BLaER1 treated with 17β-estradiol and CSF1 and Interleukin-3, amounts not matched to agents 10 nM and 100 nM (cell line): ENCODE measurements at regions not wholly inside any gene's neighbourhood (a gene's known extent, or its start where the extent isn't known, plus 50 kb on each side); places are given as distances from the start of the nearest gene placed in this dataset.

ENCODE experiments used
- H3K27ac ChIP-seq, 11 experiments: shearing (Covaris generic); formaldehyde crosslinking; 2 replicates each; pipeline ENCODE4 v1.8.1; 2022
- H3K27me3 ChIP-seq, 11 experiments: shearing (Covaris generic); formaldehyde crosslinking; 2 replicates each; pipeline ENCODE4 v1.8.1; 2022
- H3K36me3 ChIP-seq, 11 experiments: shearing (Covaris generic); formaldehyde crosslinking; 2 replicates each; pipeline ENCODE4 v1.8.1; 2022
- H3K4me1 ChIP-seq, 10 experiments: shearing (Covaris generic); formaldehyde crosslinking; 2 replicates each; pipeline ENCODE4 v1.8.1; 2022
- H3K4me2 ChIP-seq, 11 experiments: shearing (Covaris generic); formaldehyde crosslinking; 2 replicates each; pipeline ENCODE4 v1.8.1; 2022
- H3K4me3 ChIP-seq, 10 experiments: shearing (Covaris generic); formaldehyde crosslinking; 2 replicates each; pipeline ENCODE4 v1.8.1; 2022
- H3K9ac ChIP-seq, 11 experiments: shearing (Covaris generic); formaldehyde crosslinking; 2 replicates each; pipeline ENCODE4 v1.8.1; 2022
- H3K9me3 ChIP-seq, 11 experiments: shearing (Covaris generic); formaldehyde crosslinking; replicated peaks in 1 of 11; 2 replicates each; pipeline ENCODE4 v1.8.1; 2022
- H4K20me1 ChIP-seq, 11 experiments: shearing (Covaris generic); formaldehyde crosslinking; 2 replicates each; pipeline ENCODE4 v1.8.1; 2022
- Cebpa-rat ChIP-seq, 11 experiments: shearing (Covaris generic); IDR thresholded peaks; 2 replicates each; pipeline ENCODE4 v1.8.1; 2022

GRCh38 chr3:13243586-13243985, 170.4 kb upstream of the IQSEC1 start:
- TF ChIP-seq Cebpa-rat (IDR thresholded peaks at IDR 0.05) = no peak
- H3K9me3 ChIP-seq = peaks cover 0 to 9% (median 0%) of the 10 kb centered on the region in 11 experiments; a peak in 4 of 22 replicates
- peak overlapping the region in 3 of 11 experiments; percentile 7 to 25 (median 8); a peak in 2 of 22 replicates for H3K9ac ChIP-seq
- peaks cover 50 to 100% (median 98%) of the 10 kb centered on the region in 10 experiments for H3K4me1 ChIP-seq
- H3K27me3 ChIP-seq = peaks cover 0 to 6% (median 0%) of the 10 kb centered on the region in 11 experiments; a peak in 2 of 22 replicates
- H3K4me2 ChIP-seq = peak overlapping the region; percentile 6 to 86 (median 78); a peak in 19 of 22 replicates
- peak overlapping the region in 4 of 11 experiments; percentile 32 to 70 (median 57); a peak in 5 of 22 replicates for H3K27ac ChIP-seq
- H4K20me1 ChIP-seq = no peaks in the 10 kb centered on the region
- no peak overlapping the region for H3K4me3 ChIP-seq
- no peaks in the 10 kb centered on the region for H3K36me3 ChIP-seq

GRCh38 chr3:13242364-13242737, 169.1 kb upstream of the IQSEC1 start:
- peak overlapping the region; percentile 59 to 86 (median 78); a peak in 21 of 22 replicates for H3K4me2 ChIP-seq
- H3K9ac ChIP-seq = peak overlapping the region in 5 of 11 experiments; percentile 13 to 51 (median 46); a peak in 7 of 22 replicates
- H3K9me3 ChIP-seq = peaks cover 0 to 9% (median 0%) of the 10 kb centered on the region in 11 experiments; a peak in 4 of 22 replicates
- TF ChIP-seq Cebpa-rat (IDR thresholded peaks at IDR 0.05) = no peak
- H3K4me3 ChIP-seq = no peak overlapping the region
- peak overlapping the region in 7 of 11 experiments; percentile 36 to 70 (median 56); a peak in 12 of 22 replicates for H3K27ac ChIP-seq
- H3K36me3 ChIP-seq = no peaks in the 10 kb centered on the region
- H3K4me1 ChIP-seq = peaks cover 38 to 100% (median 91%) of the 10 kb centered on the region in 10 experiments
- H4K20me1 ChIP-seq = no peaks in the 10 kb centered on the region
- peaks cover 0 to 6% (median 0%) of the 10 kb centered on the region in 11 experiments; a peak in 2 of 22 replicates for H3K27me3 ChIP-seq

GRCh38 chr3:13241621-13242363, 168.6 kb upstream of the IQSEC1 start:
- TF ChIP-seq Cebpa-rat (IDR thresholded peaks at IDR 0.05) = no peak
- Histone ChIP-seq H3K27ac (peak overlapping the region in 8 of 11 experiments; percentile 36 to 70 (median 55); a peak in 15 of 22 replicates), H4K20me1 (no peaks in the 10 kb centered on the region), H3K36me3 (no peaks in the 10 kb centered on the region), H3K4me2 (peak overlapping the region; percentile 59 to 86 (median 78)), H3K9me3 (peaks cover 0 to 9% (median 0%) of the 10 kb centered on the region in 11 experiments; a peak in 4 of 22 replicates), H3K27me3 (peaks cover 0 to 6% (median 0%) of the 10 kb centered on the region in 11 experiments; a peak in 2 of 22 replicates), H3K4me1 (peaks cover 37 to 100% (median 92%) of the 10 kb centered on the region in 10 experiments), H3K9ac (peak overlapping the region in 8 of 11 experiments; percentile 13 to 51 (median 32); a peak in 9 of 22 replicates), H3K4me3 (no peak overlapping the region)

- no peaks in the 10 kb centered on the region for H3K36me3 ChIP-seq
- H3K4me3 ChIP-seq = no peak overlapping the region
- H3K9me3 ChIP-seq = peaks cover 0 to 9% (median 0%) of the 10 kb centered on the region in 11 experiments; a peak in 4 of 22 replicates
- peak overlapping the region; percentile 59 to 86 (median 78) for H3K4me2 ChIP-seq
- peak overlapping the region in 8 of 11 experiments; percentile 36 to 70 (median 55); a peak in 13 of 22 replicates for H3K27ac ChIP-seq
- H3K27me3 ChIP-seq = peaks cover 0 to 6% (median 0%) of the 10 kb centered on the region in 11 experiments; a peak in 2 of 22 replicates
- TF ChIP-seq Cebpa-rat (IDR thresholded peaks at IDR 0.05) = no peak
- peak overlapping the region in 8 of 11 experiments; percentile 4 to 51 (median 32); a peak in 7 of 22 replicates for H3K9ac ChIP-seq
- H3K4me1 ChIP-seq = peaks cover 30 to 100% (median 95%) of the 10 kb centered on the region in 10 experiments
- H4K20me1 ChIP-seq = no peaks in the 10 kb centered on the region
These were observed 167.8 kb upstream of the IQSEC1 start for GRCh38 chr3:13240928-13241618.

GRCh38 chr3:13239467-13239760, 166.2 kb upstream of the IQSEC1 start:
- peak overlapping the region in 8 of 11 experiments; percentile 6 to 86 (median 78); a peak in 11 of 22 replicates for H3K4me2 ChIP-seq
- H3K9ac ChIP-seq = no peak overlapping the region
- no peaks in the 10 kb centered on the region for H3K9me3 ChIP-seq
- peaks cover 32 to 100% (median 96%) of the 10 kb centered on the region in 10 experiments for H3K4me1 ChIP-seq
- H3K27me3 ChIP-seq = peaks cover 0 to 6% (median 0%) of the 10 kb centered on the region in 11 experiments; a peak in 2 of 22 replicates
- peaks cover 0 to 8% (median 0%) of the 10 kb centered on the region in 11 experiments; a peak in 1 of 22 replicates for H4K20me1 ChIP-seq
- TF ChIP-seq Cebpa-rat (IDR thresholded peaks at IDR 0.05) = no peak
- H3K36me3 ChIP-seq = no peaks in the 10 kb centered on the region
- H3K4me3 ChIP-seq = no peak overlapping the region
- H3K27ac ChIP-seq = peak overlapping the region in 1 of 11 experiments; percentile 5; a peak in 1 of 22 replicates

- no peak overlapping the region; a peak in 1 of 22 replicates for H3K9ac ChIP-seq
- peaks cover 0 to 6% (median 0%) of the 10 kb centered on the region in 11 experiments; a peak in 2 of 22 replicates for H3K27me3 ChIP-seq
- TF ChIP-seq Cebpa-rat (IDR thresholded peaks at IDR 0.05) = no peak
- no peaks in the 10 kb centered on the region for H3K36me3 ChIP-seq
- peaks cover 37 to 100% (median 96%) of the 10 kb centered on the region in 10 experiments for H3K4me1 ChIP-seq
- H3K9me3 ChIP-seq = no peaks in the 10 kb centered on the region
- H4K20me1 ChIP-seq = peaks cover 0 to 8% (median 0%) of the 10 kb centered on the region in 11 experiments; a peak in 1 of 22 replicates
- H3K4me3 ChIP-seq = no peak overlapping the region
- peak overlapping the region in 8 of 11 experiments; percentile 12 to 86 (median 78); a peak in 12 of 22 replicates for H3K4me2 ChIP-seq
- H3K27ac ChIP-seq = peak overlapping the region in 2 of 11 experiments; percentile 5 to 22; a peak in 3 of 22 replicates
These were observed 165.6 kb upstream of the IQSEC1 start for GRCh38 chr3:13238687-13239466.

- H4K20me1 ChIP-seq = peaks cover 0 to 8% (median 0%) of the 10 kb centered on the region in 11 experiments; a peak in 1 of 22 replicates
- H3K4me2 ChIP-seq = peak overlapping the region in 6 of 11 experiments; percentile 93 to 99 (median 97); a peak in 9 of 22 replicates
- peaks cover 46 to 100% (median 96%) of the 10 kb centered on the region in 10 experiments for H3K4me1 ChIP-seq
- H3K4me3 ChIP-seq = no peak overlapping the region
- no peak overlapping the region for H3K9ac ChIP-seq
- H3K27ac ChIP-seq = peak overlapping the region in 1 of 11 experiments; percentile 22; a peak in 1 of 22 replicates
- H3K36me3 ChIP-seq = no peaks in the 10 kb centered on the region
- no peak for TF ChIP-seq Cebpa-rat (IDR thresholded peaks at IDR 0.05)
- peaks cover 0 to 6% (median 0%) of the 10 kb centered on the region in 11 experiments; a peak in 2 of 22 replicates for H3K27me3 ChIP-seq
- H3K9me3 ChIP-seq = no peaks in the 10 kb centered on the region
These were observed 164.7 kb upstream of the IQSEC1 start for GRCh38 chr3:13237776-13238490.
